Loucy (cell line): ENCODE measurements at regions not wholly inside any gene's neighbourhood (a gene's known extent, or its start where the extent isn't known, plus 50 kb on each side); places are given as distances from the start of the nearest gene placed in this dataset.

Source experiments
- H2AFZ ChIP-seq: fragments of 200-600 bp; sonication (generic); 2 replicates; pipeline ENCODE4 v1.6.0; 2016; ENCODE audit warnings: antibody characterized with exemption, mild to moderate bottlenecking, low read length, moderate library complexity
- H3F3A ChIP-seq: fragments of 200-600 bp; 2 replicates; pipeline ENCODE4 v1.6.0; 2016; ENCODE audit warnings: antibody characterized with exemption, low read depth, mild to moderate bottlenecking
- H3K27me3 ChIP-seq: fragments of 200-600 bp; sonication (generic); 2 replicates; pipeline ENCODE4 v1.6.1; 2014; ENCODE audit warnings: low read length, mild to moderate bottlenecking; ENCODE audit not compliant: insufficient read depth, poor library complexity, severe bottlenecking
- H3K36me3 ChIP-seq: fragments of 200-600 bp; sonication (generic); 2 replicates; pipeline ENCODE4 v1.6.1; 2016; ENCODE audit warnings: low read length; ENCODE audit not compliant: insufficient read depth
- H3K4me1 ChIP-seq: fragments of 200-600 bp; sonication (generic); 2 replicates; pipeline ENCODE4 v1.5.1; 2014; ENCODE audit warnings: low read length, mild to moderate bottlenecking; ENCODE audit not compliant: insufficient read depth, poor library complexity, severe bottlenecking
- H3K4me2 ChIP-seq: fragments of 200-600 bp; sonication (generic); 2 replicates; pipeline ENCODE4 v1.6.0; 2014; ENCODE audit warnings: antibody characterized with exemption, low read length, low read depth, mild to moderate bottlenecking; ENCODE audit not compliant: poor library complexity, severe bottlenecking
- H3K4me3 ChIP-seq: fragments of 200-600 bp; sonication (generic); 2 replicates; pipeline ENCODE4 v1.5.1; 2014; ENCODE audit warnings: low read length, mild to moderate bottlenecking, mixed read lengths; ENCODE audit not compliant: poor library complexity, severe bottlenecking
- H3K79me2 ChIP-seq: fragments of 200-600 bp; sonication (generic); 2 replicates; pipeline ENCODE4 v1.6.1; 2014; ENCODE audit warnings: low read length; ENCODE audit not compliant: insufficient read depth
- H3K9ac ChIP-seq: fragments of 200-600 bp; sonication (generic); 2 replicates; pipeline ENCODE4 v1.6.0; 2014; ENCODE audit warnings: mild to moderate bottlenecking, low read depth, low read length, moderate library complexity; ENCODE audit not compliant: poor library complexity, severe bottlenecking
- H3K9me2 ChIP-seq: fragments of 200-600 bp; sonication (generic); replicated peaks from 2 replicates; pipeline ENCODE4 v1.6.1; 2016; ENCODE audit warnings: low read depth, low read length, mixed read lengths
- H3K9me3 ChIP-seq: fragments of 200-600 bp; sonication (generic); 2 replicates; pipeline ENCODE4 v1.6.1; 2014; ENCODE audit warnings: mild to moderate bottlenecking, antibody characterized with exemption, low read length, low read depth; ENCODE audit not compliant: insufficient read depth
- H4K20me1 ChIP-seq: fragments of 200-600 bp; sonication (generic); 2 replicates; pipeline ENCODE4 v1.6.0; 2014; ENCODE audit warnings: antibody characterized with exemption, low read length, mild to moderate bottlenecking; ENCODE audit not compliant: insufficient read depth, poor library complexity, severe bottlenecking
- EZH2phosphoT487 ChIP-seq: fragments of 200-600 bp; IDR thresholded peaks from 2 replicates; pipeline ENCODE4 v1.6.1; 2018; ENCODE audit warnings: antibody characterized with exemption, mild to moderate bottlenecking, moderate library complexity, borderline replicate concordance
- TF ChIP-seq, protein P1 (sequence below): fragments of 200-600 bp; sonication (generic); conservative IDR thresholded peaks from 2 replicates; pipeline ENCODE4 v1.5.1; 2014; ENCODE audit warnings: mild to moderate bottlenecking, antibody characterized with exemption, low read length

- TF ChIP-seq EZH2phosphoT487: no peak
- TF ChIP-seq, protein P1, sequence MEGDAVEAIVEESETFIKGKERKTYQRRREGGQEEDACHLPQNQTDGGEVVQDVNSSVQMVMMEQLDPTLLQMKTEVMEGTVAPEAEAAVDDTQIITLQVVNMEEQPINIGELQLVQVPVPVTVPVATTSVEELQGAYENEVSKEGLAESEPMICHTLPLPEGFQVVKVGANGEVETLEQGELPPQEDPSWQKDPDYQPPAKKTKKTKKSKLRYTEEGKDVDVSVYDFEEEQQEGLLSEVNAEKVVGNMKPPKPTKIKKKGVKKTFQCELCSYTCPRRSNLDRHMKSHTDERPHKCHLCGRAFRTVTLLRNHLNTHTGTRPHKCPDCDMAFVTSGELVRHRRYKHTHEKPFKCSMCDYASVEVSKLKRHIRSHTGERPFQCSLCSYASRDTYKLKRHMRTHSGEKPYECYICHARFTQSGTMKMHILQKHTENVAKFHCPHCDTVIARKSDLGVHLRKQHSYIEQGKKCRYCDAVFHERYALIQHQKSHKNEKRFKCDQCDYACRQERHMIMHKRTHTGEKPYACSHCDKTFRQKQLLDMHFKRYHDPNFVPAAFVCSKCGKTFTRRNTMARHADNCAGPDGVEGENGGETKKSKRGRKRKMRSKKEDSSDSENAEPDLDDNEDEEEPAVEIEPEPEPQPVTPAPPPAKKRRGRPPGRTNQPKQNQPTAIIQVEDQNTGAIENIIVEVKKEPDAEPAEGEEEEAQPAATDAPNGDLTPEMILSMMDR: no peak
- H3K4me1 ChIP-seq: no peaks in the 10 kb centered on the region
- no peak overlapping the region for H3K4me3 ChIP-seq
- no peak overlapping the region for H3K4me2 ChIP-seq
- no peaks in the 10 kb centered on the region for H3K27me3 ChIP-seq
- H3F3A ChIP-seq: no peaks in the 10 kb centered on the region
- H2AFZ ChIP-seq: no peak overlapping the region
- no peaks in the 10 kb centered on the region for H3K36me3 ChIP-seq
- no peaks in the 10 kb centered on the region for H3K79me2 ChIP-seq
- no peaks in the 10 kb centered on the region for H4K20me1 ChIP-seq
- H3K9me3 ChIP-seq: no peaks in the 10 kb centered on the region
- H3K9me2 ChIP-seq: no peaks in the 10 kb centered on the region
- H3K9ac ChIP-seq: no peak overlapping the region
Observed at GRCh38 chr16:86218479-86219170, 291.7 kb upstream of the FOXF1 start.

GRCh38 chr16:86219655-86220445 is 290.5 kb upstream of the FOXF1 start:
- no peak overlapping the region for H3K4me3 ChIP-seq
- H3K4me1 ChIP-seq: no peaks in the 10 kb centered on the region
- no peaks in the 10 kb centered on the region for H4K20me1 ChIP-seq
- H3K9me2 ChIP-seq: no peaks in the 10 kb centered on the region
- H3K27me3 ChIP-seq: no peaks in the 10 kb centered on the region
- no peaks in the 10 kb centered on the region for H3K36me3 ChIP-seq
- TF ChIP-seq, protein P1: no peak
- no peak for TF ChIP-seq EZH2phosphoT487
- H3K9me3 ChIP-seq: no peaks in the 10 kb centered on the region
- H2AFZ ChIP-seq: no peak overlapping the region
- no peaks in the 10 kb centered on the region for H3K79me2 ChIP-seq
- H3K9ac ChIP-seq: no peak overlapping the region
- no peak overlapping the region for H3K4me2 ChIP-seq
- H3F3A ChIP-seq: no peaks in the 10 kb centered on the region

GRCh38 chr16:86220561-86220960 is 289.8 kb upstream of the FOXF1 start:
- Histone ChIP-seq H3K4me2 (no peak overlapping the region), H3K4me1 (no peaks in the 10 kb centered on the region), H3K79me2 (no peaks in the 10 kb centered on the region), H3F3A (no peaks in the 10 kb centered on the region), H3K9me3 (no peaks in the 10 kb centered on the region), H3K9ac (no peak overlapping the region), H2AFZ (no peak overlapping the region), H3K9me2 (no peaks in the 10 kb centered on the region), H3K36me3 (no peaks in the 10 kb centered on the region), H3K27me3 (no peaks in the 10 kb centered on the region), H4K20me1 (no peaks in the 10 kb centered on the region), H3K4me3 (no peak overlapping the region)
- TF ChIP-seq, protein P1: no peak
